Stimulated activated CD8-positive, alpha-beta memory T cell treated with anti-CD3 and anti-CD28 coated beads, Interleukin-7, amount 100 ng/mL, for 4 hours (primary cell): ENCODE measurements at regions not wholly inside any gene's neighbourhood (a gene's known extent, or its start where the extent isn't known, plus 50 kb on each side); places are given as distances from the start of the nearest gene placed in this dataset.
"Not testable (repeated sequence)": the region's sequence is repeated elsewhere in the genome, so short reads cannot be mapped to it uniquely, and the experiment has no call there.

Experiments
- DNase-seq, 2 donors: peaks; one replicate each; pipeline ENCODE4 v3.0.0-alpha.2; 2020; ENCODE audit warnings: low read depth in 2 of 2

- DNase-seq, result not testable (repeated sequence)
These were observed 75.1 kb downstream of the KBTBD2 start for GRCh38 chr7:32816409-32816948.

- not testable (repeated sequence) for DNase-seq
These were observed 76.8 kb downstream of the KBTBD2 start for GRCh38 chr7:32814779-32815178.

GRCh38 chr7:32809871-32810270 lies 81.7 kb downstream of the KBTBD2 start:
- no peak for DNase-seq

- no peak for DNase-seq
These were observed 82.2 kb downstream of the KBTBD2 start for GRCh38 chr7:32809347-32809746.

- no peak for DNase-seq
These were observed 88.0 kb downstream of the KBTBD2 start for GRCh38 chr7:32803406-32804141.

- no peak for DNase-seq
These were observed 89.2 kb downstream of the KBTBD2 start for GRCh38 chr7:32802305-32802910.

- DNase-seq, result not testable (repeated sequence)
These were observed 98.5 kb downstream of the KBTBD2 start for GRCh38 chr7:32793053-32793452.

- DNase-seq, result not testable (repeated sequence)
These were observed 100.7 kb downstream of the KBTBD2 start for GRCh38 chr7:32790766-32791430.

GRCh38 chr7:32789266-32789665 lies 102.3 kb downstream of the KBTBD2 start:
- not testable (repeated sequence) for DNase-seq

GRCh38 chr7:32788174-32788573 lies 103.4 kb downstream of the KBTBD2 start:
- not testable (repeated sequence) for DNase-seq

- not testable (repeated sequence) for DNase-seq
These were observed 106.1 kb downstream of the KBTBD2 start for GRCh38 chr7:32785365-32785944.

GRCh38 chr7:32779895-32780294 lies 111.7 kb downstream of the KBTBD2 start:
- DNase-seq, result not testable (repeated sequence)

- no peak for DNase-seq
These were observed 112.4 kb downstream of the KBTBD2 start for GRCh38 chr7:32779167-32779566.

GRCh38 chr7:32777041-32777666 lies 114.4 kb downstream of the KBTBD2 start:
- DNase-seq, result not testable (repeated sequence)

GRCh38 chr7:32776318-32776717 lies 115.2 kb downstream of the KBTBD2 start:
- not testable (repeated sequence) for DNase-seq

- DNase-seq, result not testable (repeated sequence)
These were observed 115.8 kb downstream of the KBTBD2 start for GRCh38 chr7:32775809-32776208.

GRCh38 chr7:32774541-32774951 lies 117.0 kb downstream of the KBTBD2 start:
- no peak for DNase-seq

- DNase-seq, result not testable (repeated sequence)
These were observed 122.6 kb downstream of the KBTBD2 start for GRCh38 chr7:32768866-32769510.

- DNase-seq, result not testable (repeated sequence)
These were observed 123.2 kb downstream of the KBTBD2 start for GRCh38 chr7:32768338-32768737.

GRCh38 chr7:32765649-32766251 lies 125.8 kb downstream of the KBTBD2 start:
- not testable (repeated sequence) for DNase-seq

- DNase-seq, result no peak
These were observed 126.4 kb downstream of the KBTBD2 start for GRCh38 chr7:32765185-32765584.
